Activated T-helper 17 cell treated with anti-CD3 and anti-CD28 coated beads, Interleukin-2, amount 50 U/mL, for 72 hours (primary cell): ENCODE measurements at regions not wholly inside any gene's neighbourhood (a gene's known extent, or its start where the extent isn't known, plus 50 kb on each side); places are given as distances from the start of the nearest gene placed in this dataset.

Source experiments
- ATAC-seq: fragments of 150-1000 bp; cut with Tn5 transposase; replicated peaks from 2 replicates; pipeline ENCODE4 v1.10.0; 2021; ENCODE audit warnings: mild to moderate bottlenecking, moderate library complexity
- H3K27ac Mint-ChIP-seq: one replicate; pipeline ENCODE4 v1.8.0; 2022; ENCODE audit warnings: mixed read lengths
- H3K27me3 Mint-ChIP-seq: one replicate; pipeline ENCODE4 v1.8.0; 2022; ENCODE audit warnings: mixed read lengths
- H3K36me3 Mint-ChIP-seq: one replicate; pipeline ENCODE4 v1.8.0; 2022; ENCODE audit warnings: low read depth, mild to moderate bottlenecking, mixed read lengths
- H3K4me1 Mint-ChIP-seq: one replicate; pipeline ENCODE4 v1.8.0; 2022; ENCODE audit warnings: mixed read lengths
- H3K4me3 Mint-ChIP-seq: one replicate; pipeline ENCODE4 v1.8.0; 2022; ENCODE audit warnings: mild to moderate bottlenecking, mixed read lengths
- H3K9me3 Mint-ChIP-seq: one replicate; pipeline ENCODE4 v1.8.0; 2022; ENCODE audit warnings: mixed read lengths

DNA sequence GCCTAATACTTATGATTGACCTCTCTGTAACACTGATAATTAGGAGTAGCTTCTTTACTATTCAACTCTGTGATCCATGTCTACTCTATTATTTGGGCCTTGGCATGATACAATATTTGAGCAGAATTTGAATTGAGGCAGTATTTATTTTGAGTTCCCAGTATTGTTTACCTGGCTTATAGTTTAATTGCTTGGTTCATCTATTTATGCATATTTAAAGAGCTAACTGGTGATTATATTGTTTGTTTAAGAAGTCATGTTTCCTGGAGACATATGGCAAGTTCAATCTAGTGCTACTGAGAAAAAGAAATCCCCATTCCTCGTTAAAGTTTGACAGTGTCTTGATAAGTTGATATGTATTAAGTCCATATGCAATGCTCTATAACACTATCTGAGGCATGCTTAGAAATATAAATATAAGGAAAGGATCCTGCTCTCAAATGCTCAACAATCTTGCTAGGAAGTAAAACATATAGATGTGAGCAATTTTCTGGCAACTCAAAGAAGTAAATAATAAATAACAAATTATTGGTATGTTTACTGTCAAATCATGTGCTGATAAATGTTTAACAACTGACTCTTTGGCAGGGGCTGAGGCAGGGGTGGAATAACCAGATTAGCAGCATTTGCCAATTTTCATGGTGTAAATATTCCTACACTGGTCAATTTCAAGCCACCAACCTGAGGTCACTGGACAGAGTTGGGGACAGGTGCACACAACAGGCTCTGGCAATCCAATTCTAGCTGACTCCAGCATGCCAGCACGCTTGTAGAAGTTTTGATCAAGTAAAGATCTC, 430.2 kb upstream of the PIK3C3 start:
- ATAC-seq = no peak
- Mint-ChIP-seq H3K4me3 (no peak overlapping the region), H3K9me3 (peaks cover 6% of the 10 kb centered on the region), H3K27me3 (no peaks in the 10 kb centered on the region), H3K27ac (no peak overlapping the region), H3K36me3 (no peaks in the 10 kb centered on the region), H3K4me1 (no peaks in the 10 kb centered on the region)

DNA sequence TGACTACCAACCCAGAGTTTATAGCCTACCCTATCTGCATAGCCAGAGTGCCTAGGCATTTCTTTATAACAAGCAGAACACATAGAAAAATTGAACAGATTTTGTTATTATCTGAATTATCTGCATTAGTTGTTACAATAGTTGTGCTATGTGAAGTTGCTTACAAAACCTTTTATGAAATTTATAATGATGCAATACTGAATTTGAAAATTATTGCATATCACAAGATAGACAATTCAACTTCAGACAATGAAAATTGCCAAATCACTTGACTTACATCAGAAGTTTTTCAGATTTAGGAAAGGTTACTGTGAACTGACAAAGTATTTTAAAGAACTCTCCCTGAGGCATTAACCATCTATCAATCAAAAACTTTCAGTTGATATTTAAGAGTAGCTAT, 437.9 kb upstream of the PIK3C3 start:
- Mint-ChIP-seq H3K4me3 (no peak overlapping the region), H3K9me3 (no peaks in the 10 kb centered on the region), H3K27ac (no peak overlapping the region), H3K36me3 (no peaks in the 10 kb centered on the region), H3K27me3 (no peaks in the 10 kb centered on the region), H3K4me1 (no peaks in the 10 kb centered on the region)
- ATAC-seq = no peak

DNA sequence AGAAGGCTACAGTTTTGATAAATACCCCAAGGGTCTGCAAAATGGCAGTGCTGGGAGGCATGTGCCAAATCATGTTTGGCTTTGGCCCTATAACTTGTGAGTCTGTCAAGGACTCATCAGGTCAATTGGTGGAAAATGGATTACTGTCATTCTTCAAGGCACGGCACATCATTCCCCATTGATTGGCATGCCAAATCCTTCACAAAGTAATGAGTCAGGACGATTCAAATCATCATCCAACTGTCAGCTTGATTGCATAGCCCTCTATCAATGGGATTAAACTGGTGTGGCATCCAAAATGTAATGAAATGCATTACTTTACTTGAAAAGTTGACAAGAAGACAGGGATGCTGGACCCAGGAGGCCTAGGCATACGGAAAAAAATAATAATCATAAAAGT, 441.6 kb upstream of the PIK3C3 start:
- Mint-ChIP-seq H3K9me3 (no peaks in the 10 kb centered on the region), H3K27ac (no peak overlapping the region), H3K36me3 (no peaks in the 10 kb centered on the region), H3K4me1 (no peaks in the 10 kb centered on the region), H3K4me3 (no peak overlapping the region), H3K27me3 (no peaks in the 10 kb centered on the region)
- ATAC-seq = no peak

DNA sequence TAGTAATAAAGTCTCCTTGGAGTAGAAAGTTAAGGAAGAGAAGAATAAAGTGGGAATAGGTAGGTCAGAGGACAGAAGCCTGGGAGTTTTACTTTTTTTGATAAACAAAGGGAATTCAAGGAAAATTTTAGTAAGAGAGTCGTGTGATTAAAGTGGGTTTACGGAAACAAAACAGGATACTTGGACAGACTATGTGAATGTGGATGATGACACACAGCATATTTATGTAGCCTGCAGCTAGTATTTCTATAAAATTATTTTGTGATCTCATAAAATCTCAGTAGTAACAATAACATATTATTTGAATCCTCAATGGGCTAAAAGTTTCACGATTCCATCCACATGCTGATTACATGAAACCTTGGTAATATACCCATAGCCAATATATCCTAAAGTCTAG, 450.7 kb upstream of the PIK3C3 start:
- no peaks in the 10 kb centered on the region for H3K4me1 Mint-ChIP-seq
- no peak for ATAC-seq
- no peak overlapping the region for H3K27ac Mint-ChIP-seq
- no peaks in the 10 kb centered on the region for H3K27me3 Mint-ChIP-seq
- H3K36me3 Mint-ChIP-seq = no peaks in the 10 kb centered on the region
- H3K4me3 Mint-ChIP-seq = no peak overlapping the region
- H3K9me3 Mint-ChIP-seq = peaks cover 11% of the 10 kb centered on the region

DNA sequence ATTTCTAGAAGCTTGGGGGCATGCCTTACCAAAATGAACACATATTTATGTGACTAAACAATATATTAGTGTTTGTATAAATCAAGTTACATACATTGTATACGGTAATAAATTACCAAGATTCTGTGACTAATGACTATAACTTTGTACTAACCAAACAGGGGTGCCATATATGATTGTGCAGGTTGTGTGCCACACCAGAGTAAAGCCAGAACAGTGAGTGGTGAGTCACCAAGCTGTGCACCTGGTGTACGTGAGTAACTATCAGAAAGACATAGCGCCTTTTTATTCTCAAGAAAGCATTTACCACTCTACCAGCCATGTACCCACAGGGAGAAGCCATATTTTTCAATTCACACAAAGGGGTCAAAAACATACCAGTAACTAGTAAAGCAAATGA, 453.2 kb upstream of the PIK3C3 start:
- Mint-ChIP-seq H3K9me3 (peaks cover 11% of the 10 kb centered on the region), H3K27me3 (no peaks in the 10 kb centered on the region), H3K4me3 (no peak overlapping the region), H3K36me3 (no peaks in the 10 kb centered on the region), H3K27ac (no peak overlapping the region), H3K4me1 (no peaks in the 10 kb centered on the region)
- ATAC-seq = no peak

DNA sequence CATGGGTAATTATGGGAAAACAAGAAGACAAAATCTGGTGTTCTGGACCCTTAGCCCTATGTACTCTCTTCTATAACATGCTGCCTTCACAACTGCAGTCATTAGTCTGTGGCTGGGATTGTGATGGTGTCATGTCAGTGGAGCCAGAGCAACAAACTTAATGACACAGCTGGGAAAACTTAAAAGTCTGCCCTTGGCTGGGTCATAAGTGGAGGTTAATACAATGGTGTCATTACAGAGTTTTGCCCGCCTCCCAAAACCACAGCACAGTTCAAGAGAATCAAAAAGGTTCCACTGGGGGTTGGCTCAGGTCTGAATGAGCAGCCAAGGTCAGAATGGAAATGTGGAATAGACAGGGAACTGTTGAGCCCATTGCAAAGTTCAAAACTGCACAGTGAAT, 455.7 kb upstream of the PIK3C3 start:
- Mint-ChIP-seq H3K9me3 (peaks cover 7% of the 10 kb centered on the region), H3K27me3 (no peaks in the 10 kb centered on the region), H3K36me3 (no peaks in the 10 kb centered on the region), H3K4me1 (no peaks in the 10 kb centered on the region), H3K4me3 (no peak overlapping the region), H3K27ac (no peak overlapping the region)
- no peak for ATAC-seq

DNA sequence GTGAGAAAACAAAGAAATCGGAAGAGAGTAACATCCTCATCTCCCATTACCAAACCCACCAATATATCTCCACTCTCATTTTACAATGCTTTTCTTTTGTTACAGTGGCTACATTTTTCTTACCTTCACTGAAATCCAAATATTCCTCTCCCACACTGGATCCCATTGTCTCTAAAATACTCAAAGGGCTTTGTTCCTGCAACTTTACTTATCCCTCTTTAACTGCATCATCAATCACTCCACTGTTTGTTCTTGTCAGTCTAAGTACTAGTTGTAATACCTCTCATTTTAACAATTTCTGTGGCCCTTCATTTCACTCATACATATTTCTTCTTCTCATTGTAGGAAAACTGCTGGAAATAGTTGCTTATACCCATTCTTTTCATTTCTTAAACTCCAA, 464.2 kb upstream of the PIK3C3 start:
- Mint-ChIP-seq H3K4me3 (no peak overlapping the region), H3K27ac (no peak overlapping the region), H3K9me3 (peaks cover 11% of the 10 kb centered on the region), H3K36me3 (no peaks in the 10 kb centered on the region), H3K4me1 (no peaks in the 10 kb centered on the region), H3K27me3 (no peaks in the 10 kb centered on the region)
- ATAC-seq = no peak

DNA sequence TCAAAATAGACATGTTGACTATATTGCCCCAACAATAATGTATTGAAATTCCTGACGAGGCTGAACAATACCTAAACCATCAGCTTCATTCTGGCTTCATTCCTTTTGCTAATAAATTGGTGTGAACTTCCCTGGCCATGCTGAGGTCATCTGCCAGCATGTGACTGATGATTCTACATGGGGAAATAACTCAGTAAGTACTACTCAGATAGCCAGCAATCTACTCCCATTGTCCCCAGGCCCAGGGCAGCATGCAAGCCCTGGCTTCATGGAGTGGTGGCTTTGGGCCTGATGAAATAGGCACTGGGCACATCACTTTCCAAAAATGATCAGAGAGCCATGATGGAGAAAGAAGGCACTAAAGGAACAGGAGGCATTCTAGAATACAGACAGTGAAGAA, 468.5 kb upstream of the PIK3C3 start:
- no peak overlapping the region for H3K27ac Mint-ChIP-seq
- peaks cover 8% of the 10 kb centered on the region for H3K9me3 Mint-ChIP-seq
- H3K4me3 Mint-ChIP-seq = no peak overlapping the region
- no peaks in the 10 kb centered on the region for H3K27me3 Mint-ChIP-seq
- no peaks in the 10 kb centered on the region for H3K4me1 Mint-ChIP-seq
- no peak for ATAC-seq
- no peaks in the 10 kb centered on the region for H3K36me3 Mint-ChIP-seq

DNA sequence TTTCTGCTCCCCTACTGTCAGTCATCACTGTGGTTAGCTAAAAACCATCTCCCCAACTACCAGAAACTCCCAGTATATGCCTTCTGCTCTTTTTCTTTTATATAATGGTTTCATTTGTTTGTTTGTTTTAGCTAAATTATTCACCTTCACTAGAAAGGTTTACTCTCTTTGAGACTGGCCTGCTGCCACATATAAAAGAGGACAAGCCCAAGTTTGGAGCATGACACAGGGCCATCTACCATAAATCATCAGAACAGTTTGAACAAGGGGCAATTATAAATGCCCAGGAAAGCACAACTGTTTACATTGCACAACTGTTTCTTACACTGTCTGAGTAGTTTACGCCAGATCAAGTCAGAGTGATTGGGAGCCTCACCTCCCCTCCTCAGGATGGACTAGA, 471.0 kb upstream of the PIK3C3 start:
- Mint-ChIP-seq H3K4me1 (no peaks in the 10 kb centered on the region), H3K36me3 (no peaks in the 10 kb centered on the region), H3K27ac (no peak overlapping the region), H3K4me3 (no peak overlapping the region), H3K9me3 (peaks cover 2% of the 10 kb centered on the region), H3K27me3 (no peaks in the 10 kb centered on the region)
- no peak for ATAC-seq

DNA sequence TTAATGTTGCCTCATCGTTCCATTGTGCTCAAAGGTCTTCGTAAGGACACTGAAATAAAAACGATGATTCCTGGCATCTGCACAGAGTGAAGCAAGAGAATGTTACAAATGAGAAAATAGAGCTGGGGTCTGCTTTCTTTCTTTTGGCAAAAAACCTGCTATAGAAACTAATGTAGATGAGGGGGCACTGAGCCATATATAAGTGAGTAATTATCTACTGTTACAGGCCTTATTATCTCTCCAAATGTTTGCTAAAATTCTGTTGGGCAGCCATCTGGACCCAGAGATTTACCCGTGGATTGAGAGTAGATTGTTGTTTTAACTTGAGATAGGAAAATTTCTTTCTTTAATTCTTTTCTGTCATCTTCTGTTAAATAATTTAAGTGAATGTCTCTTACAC, 472.5 kb upstream of the PIK3C3 start:
- no peaks in the 10 kb centered on the region for H3K36me3 Mint-ChIP-seq
- H3K4me1 Mint-ChIP-seq = no peaks in the 10 kb centered on the region
- peaks cover 3% of the 10 kb centered on the region for H3K9me3 Mint-ChIP-seq
- H3K27me3 Mint-ChIP-seq = no peaks in the 10 kb centered on the region
- H3K4me3 Mint-ChIP-seq = no peak overlapping the region
- H3K27ac Mint-ChIP-seq = no peak overlapping the region
- no peak for ATAC-seq

DNA sequence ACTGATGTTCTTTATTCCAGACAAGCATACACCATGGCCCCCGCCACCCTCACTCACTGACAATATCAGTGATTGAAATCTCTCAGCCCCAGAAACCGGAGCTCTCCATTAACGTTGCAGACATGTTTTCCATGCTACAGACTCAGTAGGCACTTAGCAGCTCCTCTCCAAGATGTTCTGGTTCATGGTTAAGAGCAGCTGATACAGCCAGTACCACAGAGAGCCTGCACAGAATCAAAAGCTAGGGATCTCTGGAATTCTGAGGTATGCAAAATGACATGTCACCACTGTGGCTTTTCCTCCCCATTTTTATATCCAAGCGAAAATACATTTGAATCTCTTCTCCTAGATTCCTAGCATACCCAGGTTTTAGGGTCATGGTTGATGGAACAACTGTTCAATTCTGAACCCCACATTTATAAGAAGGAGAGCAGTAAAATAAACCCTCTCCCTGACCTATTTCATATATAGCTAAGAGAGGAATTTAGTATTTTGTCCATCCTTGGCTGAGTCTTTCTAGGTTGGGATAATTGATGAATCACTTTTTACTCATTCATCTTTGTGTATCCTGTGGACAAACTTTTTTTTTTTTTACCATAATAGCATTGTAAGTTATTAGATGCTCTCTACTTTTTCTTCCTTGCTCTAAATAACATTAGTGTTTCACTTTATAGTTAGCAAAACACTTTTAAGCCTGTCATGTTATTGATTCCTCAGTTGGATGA, 488.4 kb upstream of the PIK3C3 start:
- no peak for ATAC-seq
- Mint-ChIP-seq H3K36me3 (no peaks in the 10 kb centered on the region), H3K27ac (no peak overlapping the region), H3K27me3 (no peaks in the 10 kb centered on the region), H3K4me1 (no peaks in the 10 kb centered on the region), H3K9me3 (peaks cover 9% of the 10 kb centered on the region), H3K4me3 (no peak overlapping the region)

DNA sequence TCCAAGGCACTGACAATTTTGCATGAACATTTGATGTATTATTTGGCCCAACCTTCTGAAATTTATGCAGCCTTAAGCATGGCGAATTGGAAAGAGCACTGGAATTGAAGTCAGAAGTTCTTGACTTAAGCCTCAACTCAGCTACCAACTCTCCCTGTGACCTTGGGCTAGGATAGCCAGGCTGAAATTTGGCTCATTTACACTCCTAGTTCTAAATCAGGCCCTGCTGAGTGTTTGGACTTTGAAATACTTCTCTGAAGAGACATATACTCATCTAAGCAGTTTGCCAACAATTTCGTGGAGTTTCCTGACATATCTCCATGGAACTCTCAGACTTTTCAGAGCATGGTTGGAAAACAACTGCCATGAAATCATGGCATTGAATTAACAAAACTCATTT, 489.6 kb upstream of the PIK3C3 start:
- H3K4me3 Mint-ChIP-seq = no peak overlapping the region
- no peaks in the 10 kb centered on the region for H3K36me3 Mint-ChIP-seq
- H3K27me3 Mint-ChIP-seq = no peaks in the 10 kb centered on the region

DNA sequence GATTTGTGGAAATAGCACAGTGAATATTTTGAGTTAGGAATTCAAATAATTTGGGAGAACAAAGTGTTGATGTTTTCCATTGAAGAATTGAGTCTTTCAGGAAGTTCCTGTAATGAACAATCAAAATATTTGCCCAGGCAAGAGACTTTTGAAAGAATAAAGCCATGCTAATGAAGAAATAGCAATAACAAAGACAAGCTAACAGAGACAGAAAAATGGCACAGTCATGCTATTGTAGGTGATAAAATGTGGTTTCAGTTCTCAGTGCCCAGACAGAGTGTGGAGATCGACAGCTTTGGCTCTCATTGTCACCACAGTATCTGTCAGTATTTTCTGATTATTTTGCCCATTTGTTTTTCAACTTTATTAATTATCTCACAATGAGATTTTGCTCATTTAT, 490.8 kb upstream of the PIK3C3 start:
- Mint-ChIP-seq H3K9me3 (peaks cover 14% of the 10 kb centered on the region), H3K27me3 (no peaks in the 10 kb centered on the region), H3K27ac (no peak overlapping the region), H3K4me1 (no peaks in the 10 kb centered on the region), H3K36me3 (no peaks in the 10 kb centered on the region), H3K4me3 (no peak overlapping the region)
- ATAC-seq = no peak

More for the DNA sequence above, 489.6 kb upstream of the PIK3C3 start:
- no peak for ATAC-seq
- Mint-ChIP-seq H3K9me3 (peaks cover 14% of the 10 kb centered on the region), H3K4me1 (no peaks in the 10 kb centered on the region), H3K27ac (no peak overlapping the region)

DNA sequence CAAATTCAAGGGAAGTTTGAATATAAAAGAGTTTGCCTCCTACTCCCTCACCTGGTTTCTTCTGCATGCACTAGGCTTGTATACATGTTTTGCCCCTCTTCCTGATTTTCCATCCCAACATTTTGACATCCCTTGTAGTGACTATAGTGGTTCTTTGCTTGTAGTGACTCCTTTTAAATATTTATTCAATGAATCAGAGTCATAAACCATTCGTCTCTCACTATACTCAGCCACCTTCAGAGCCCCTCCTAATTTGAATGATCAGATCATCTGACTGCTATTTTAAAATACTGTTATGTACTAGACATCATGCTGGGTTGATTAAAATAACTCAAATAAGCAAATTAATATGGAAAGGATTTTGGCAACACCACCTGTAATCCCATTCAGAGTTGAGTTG, 492.1 kb upstream of the PIK3C3 start:
- H3K27me3 Mint-ChIP-seq = no peaks in the 10 kb centered on the region
- H3K4me3 Mint-ChIP-seq = no peak overlapping the region
- no peaks in the 10 kb centered on the region for H3K36me3 Mint-ChIP-seq
- H3K4me1 Mint-ChIP-seq = no peaks in the 10 kb centered on the region
- H3K9me3 Mint-ChIP-seq = peaks cover 14% of the 10 kb centered on the region
- no peak overlapping the region for H3K27ac Mint-ChIP-seq
- ATAC-seq = no peak

DNA sequence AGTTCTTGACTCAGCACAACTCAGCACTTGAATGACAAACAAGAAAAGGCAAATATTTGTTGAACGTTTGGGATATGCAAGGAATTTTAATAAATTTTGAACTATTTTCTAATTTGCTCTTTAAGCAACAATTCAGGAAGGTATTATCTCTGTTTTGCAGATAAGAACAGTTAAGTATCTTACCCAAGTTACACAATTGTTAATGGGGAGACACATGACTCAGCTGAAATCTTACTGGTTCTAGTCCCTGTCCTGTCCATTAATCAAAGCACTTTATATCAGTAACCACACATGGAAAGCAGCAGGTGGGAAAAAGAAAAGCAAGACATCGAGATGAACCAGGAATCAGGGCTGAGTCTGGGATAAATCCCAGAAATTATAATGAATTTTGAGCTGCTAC, 493.9 kb upstream of the PIK3C3 start:
- H3K36me3 Mint-ChIP-seq = no peaks in the 10 kb centered on the region

More for the DNA sequence above, 493.9 kb upstream of the PIK3C3 start:
- no peak overlapping the region for H3K4me3 Mint-ChIP-seq
- no peaks in the 10 kb centered on the region for H3K27me3 Mint-ChIP-seq
- no peaks in the 10 kb centered on the region for H3K4me1 Mint-ChIP-seq
- ATAC-seq = no peak
- H3K9me3 Mint-ChIP-seq = peaks cover 16% of the 10 kb centered on the region
- no peak overlapping the region for H3K27ac Mint-ChIP-seq
